Fibroblast of peridontal ligament (primary cell): ENCODE measurements at regions not wholly inside any gene's neighbourhood (a gene's known extent, or its start where the extent isn't known, plus 50 kb on each side); places are given as distances from the start of the nearest gene placed in this dataset.

ENCODE experiments used
- DNase-seq: peaks from one replicate; pipeline ENCODE4 v3.0.0-alpha.2; 2010; ENCODE audit errors: extremely low read depth

DNA sequence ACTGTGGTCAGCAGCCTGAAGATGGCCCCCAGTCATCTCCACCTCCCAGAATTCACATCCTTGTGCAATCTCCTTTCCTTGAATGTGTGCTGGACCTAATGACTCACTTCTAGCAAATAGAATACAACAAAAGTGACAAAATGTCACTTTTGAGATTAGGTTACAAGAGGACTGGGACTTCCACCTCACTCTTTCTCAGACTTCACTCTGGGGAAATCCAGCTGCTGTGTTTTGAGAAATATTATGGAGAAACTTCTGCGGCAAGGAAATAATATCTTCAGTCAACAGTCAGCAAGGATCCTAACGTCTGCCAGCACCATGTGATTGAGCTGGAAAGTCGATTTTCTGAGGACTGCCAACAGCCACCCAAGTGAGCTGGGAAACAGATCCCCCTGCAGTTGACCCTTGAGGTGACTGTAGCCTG is 70.5 kb upstream of the GADD45A start:
- peak; percentile 22 for DNase-seq

DNA sequence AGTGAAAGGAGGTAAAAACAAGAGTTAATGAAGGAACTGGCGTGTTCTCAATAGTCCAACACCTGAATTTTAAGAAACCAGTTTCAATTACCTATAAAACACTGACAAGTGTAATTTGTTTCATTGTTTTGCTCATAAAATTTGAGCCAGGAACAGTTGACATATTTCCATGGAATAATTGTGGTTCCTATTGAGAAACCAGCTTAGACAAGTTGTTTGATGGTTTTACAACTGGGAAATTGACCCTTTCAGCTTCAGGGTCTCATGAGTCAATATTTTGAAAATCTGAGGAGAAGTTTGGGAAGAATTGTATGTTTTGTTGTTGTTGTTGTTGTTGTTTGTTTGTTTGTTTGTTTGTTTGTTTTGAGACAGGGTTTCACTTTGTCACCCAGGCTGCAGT is 69.1 kb upstream of the GADD45A start:
- DNase-seq: peak; percentile 40

DNA sequence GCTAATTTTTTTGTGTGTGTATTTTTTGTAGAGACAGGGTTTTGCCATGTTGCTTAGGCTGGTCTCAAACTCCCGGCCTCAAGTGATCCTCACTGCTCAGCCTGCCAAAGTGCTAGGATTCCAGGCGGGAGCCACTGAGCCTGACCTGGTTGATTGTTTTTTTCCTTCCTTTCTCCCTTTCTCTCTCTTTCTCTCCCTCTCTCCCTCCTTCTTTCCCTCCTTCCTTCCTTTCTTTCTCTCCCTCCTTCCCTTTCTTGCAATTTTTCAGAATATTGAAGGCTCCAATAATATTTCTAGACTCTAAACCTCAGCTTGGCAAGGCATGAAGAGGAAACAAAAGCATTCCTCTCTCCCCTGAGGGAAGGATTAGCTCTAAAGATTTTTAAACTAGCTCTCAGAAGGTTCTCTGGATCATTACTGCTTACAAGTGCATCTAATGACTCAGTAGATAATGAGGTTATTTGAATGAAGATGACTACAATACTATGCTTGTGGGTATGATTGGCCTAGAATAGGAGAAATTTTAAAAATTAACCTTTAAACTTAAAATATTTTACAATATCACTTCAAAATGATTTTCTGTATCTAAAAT is 68.5 kb upstream of the GADD45A start:
- DNase-seq: peak; percentile 45

DNA sequence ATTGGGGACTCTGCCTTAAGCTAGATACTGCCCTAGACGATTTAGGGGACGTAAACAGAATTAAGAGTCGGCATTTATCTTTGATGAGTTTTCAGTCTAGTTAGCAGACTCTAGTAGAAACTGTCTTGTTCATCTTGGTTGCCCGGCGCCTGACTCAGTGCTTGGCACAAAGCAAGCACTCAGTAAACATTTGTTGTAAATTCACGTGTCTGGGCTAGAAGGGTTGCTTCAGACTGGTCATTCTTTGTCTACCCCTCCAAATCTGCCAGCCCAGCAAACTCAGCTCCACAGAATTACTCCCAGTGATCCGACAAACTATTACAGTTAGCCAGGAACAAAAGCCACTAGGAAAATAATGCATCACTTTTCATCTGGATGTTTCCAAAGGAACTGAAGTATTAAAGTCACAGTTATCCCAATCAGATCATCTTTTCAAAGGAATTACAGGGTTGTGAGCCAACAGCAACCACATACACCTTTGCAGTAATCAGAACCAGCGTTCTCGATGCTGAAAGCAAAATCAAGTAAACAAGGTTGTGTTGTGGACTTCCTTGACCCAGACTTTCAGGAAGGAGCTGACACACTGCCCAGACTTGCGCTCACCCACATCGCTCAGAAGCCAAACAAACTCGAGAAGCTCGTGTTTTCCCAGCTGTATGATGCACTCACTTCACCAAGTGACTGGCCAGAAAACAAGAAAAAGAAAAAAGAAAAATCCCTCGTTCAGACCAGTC is 66.5 kb upstream of the GADD45A start:
- DNase-seq: peak; percentile 98

DNA sequence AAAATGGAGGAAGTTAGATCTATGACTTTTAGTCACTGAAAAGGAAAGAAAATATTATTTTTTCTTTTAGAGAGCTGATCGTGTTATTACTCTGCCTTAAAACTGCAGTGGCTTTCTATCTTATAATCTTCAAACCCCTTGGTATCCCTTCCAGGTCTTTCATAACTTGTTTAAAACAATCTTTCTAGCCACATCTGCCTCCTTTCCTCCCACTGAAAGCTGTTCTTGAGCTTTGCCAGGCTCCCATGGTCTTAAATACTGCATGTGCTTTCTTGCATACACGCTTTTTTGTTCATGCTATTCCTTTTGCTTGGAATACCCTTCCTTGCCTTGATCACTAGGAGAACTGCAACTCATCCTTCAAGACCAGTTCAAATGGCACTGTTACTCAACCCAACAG is 65.9 kb upstream of the GADD45A start:
- DNase-seq: peak; percentile 72

DNA sequence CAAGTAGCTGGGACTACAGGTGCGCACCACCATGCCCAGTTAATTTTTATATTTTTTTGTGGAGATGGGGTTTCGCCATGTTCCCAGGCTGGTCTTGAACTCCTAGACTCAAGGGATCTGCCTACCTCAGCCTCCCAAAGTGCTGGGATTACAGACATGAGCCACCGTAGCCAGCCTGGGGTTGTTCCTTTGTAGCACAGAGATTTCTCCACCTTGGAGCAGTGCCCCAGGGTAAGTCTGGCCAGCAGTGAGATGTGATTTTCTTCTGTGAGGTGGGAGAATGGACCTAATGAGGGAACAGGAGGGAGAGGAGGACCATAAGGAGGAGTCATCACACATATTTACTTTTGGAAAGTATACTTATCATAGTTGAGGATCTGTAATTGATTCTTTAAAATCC is 61.1 kb upstream of the GADD45A start:
- DNase-seq: no peak

DNA sequence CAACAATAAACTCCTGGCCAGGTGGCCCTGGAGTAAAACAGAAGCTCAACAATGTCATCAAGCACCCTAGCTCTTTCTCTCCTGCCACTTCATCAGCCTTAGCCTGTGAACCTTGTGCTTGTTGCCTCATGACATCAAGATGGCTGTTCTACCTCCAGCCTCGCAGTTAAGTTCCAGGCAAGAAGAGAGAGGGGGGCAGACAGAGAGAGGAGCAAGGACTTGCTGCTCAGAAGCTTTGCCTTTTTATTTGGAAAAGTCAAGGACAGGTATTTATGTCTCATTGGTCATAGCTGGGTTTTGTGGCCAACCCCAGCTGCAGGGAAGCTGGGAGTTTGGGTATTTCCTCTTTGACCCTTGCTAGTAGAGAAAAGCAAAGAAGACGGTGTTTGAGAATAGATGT is 60.3 kb upstream of the GADD45A start:
- no peak for DNase-seq

DNA sequence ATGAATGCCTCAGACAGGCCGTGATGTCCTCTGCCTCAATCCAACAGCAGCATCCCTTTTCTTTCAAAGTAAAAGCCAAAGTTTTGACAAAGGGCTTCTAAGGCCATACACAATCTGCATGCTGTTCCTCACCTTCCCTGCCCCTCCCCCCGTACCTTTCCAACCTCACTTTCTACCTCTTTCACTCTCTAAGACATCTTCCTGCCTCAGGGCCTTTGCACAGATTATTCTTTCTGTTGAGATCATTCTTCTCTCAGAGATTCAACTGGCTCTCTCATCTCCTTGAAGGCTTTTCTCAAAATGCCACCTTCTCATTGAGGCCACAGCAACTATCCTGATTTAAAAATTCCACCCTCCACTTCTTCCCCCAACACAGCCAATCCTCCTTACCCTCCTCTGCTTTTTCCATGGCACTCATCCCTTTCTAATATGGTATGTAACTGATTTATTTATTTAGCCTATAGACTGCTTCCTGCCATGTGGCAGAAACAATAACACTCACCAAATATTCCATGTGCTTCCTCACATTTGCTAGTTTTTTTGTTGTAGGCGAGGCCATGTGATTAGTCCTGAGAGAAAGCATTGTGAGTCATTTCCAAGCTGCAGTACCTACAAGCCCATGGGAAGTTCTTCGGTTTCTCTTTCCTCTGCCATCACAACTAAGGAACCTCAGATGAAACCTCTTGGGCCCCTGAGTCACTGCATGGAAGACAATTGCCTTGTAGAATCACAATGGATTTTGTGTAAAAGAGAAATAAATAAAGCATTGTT is 58.7 kb upstream of the GADD45A start:
- peak; percentile 66 for DNase-seq

DNA sequence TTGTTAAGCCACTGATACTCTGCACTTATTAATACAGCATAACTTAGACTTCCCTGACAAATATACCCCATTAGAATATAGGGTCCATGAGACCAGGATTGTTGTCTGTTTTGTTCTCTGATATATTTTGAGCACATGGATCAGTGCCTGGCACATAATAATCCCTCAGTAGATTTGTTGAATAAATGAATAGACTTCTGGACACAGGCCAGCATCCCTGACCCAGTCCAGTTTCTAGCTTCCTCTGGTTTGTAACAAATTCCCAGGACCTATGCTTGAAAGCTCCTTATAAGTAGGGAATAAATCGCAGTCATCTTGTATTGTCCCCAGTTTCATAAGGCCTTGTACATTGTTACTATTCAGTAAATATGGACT is 58.2 kb upstream of the GADD45A start:
- DNase-seq: no peak

DNA sequence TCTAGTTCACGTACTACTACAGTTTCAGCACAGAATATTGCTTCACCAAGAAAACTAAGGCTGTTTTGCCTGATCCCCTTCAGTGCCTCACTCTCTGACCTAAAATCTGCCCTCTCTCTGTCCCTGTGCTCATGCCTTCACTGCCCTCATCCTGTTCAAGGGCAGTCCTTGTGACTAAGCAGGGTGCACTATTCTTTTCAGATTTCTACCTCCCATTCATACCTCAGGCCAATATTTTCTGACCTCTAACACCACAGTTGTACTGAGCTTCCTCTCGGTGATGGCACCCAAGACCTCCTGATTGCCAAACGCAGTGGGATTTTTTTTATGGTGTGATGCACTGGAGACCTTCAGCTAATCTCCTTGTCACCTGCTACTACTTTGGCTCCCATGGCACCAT is 57.7 kb upstream of the GADD45A start:
- DNase-seq: no peak

DNA sequence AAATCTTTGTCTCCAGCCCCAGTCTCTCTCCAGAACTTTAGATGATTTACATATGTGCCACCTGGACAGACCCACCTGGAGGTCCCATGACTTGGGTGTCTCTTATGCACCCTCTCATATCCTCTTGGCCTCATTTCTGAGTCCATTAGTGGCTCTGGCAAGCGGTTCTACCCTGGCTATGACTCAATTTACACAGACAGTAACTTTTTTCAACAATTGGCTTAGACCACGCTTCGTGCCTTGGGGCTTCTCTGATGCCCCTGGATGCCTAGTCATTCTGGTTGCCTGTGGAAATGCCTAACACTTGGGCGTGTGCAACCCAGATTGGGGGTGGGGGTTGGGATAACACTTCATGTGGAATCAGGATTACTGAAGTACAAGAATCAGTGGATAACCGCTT is 57.1 kb upstream of the GADD45A start:
- DNase-seq: no peak

DNA sequence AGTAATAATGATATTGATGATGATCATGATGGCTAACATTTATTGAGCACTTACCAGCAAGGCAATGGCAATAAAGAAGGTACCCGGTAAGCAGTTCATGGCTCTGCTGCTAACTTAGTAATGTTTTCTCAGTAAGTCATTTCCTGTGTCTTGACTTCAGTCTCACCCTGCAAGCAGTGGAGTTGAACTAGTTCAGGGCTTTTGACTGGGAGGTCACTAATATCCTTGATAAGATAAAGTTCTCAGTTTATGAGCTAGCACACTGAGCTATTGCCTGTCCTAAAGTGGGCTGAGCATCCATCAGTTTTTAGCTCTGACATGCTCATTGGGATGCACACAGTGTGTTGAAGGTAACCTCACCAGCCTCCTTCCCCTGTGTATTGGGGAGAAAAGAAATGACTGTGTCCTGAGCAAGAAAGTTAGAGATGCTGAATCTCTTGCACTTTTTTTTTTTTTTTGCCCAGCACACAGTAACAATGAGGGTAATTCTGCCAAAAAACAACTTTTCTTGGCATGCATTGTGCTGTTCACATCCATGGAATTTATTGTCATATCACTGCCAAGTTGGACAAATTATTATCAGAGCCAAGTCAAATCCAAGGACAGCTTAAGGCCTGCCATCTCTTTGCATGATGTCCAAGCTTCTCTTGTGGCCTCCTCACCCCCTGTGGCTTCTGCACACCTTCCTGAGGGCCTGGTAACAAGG is 55.5 kb upstream of the GADD45A start:
- peak; percentile 89 for DNase-seq

DNA sequence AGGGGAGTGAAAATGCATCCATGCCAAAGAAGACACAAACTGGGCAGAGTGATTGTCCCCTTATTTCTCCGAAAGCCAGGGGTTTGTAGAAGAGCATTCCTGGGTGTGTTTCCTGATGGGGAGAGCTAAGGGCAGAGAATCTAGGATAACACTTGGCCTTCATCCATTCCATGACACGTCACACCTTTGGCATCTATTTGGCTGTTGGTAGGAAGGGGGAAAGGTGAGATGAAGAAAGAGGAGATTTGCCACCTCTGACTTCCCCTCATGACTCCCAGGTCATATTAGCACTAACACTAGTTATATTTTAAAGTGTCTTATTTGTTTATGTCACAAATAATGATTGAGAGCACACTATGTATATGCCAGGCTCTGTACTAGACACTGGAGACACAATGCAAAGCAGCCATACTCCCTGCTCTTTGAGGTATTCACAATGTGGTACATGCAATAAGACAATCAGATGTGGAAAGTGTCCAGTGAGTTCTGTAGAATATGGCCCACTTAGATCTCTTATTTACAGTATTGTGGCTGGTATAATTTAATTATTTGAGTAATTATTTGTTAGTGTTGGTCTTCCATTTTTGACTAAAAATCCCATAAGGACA is 54.5 kb upstream of the GADD45A start:
- no peak for DNase-seq

DNA sequence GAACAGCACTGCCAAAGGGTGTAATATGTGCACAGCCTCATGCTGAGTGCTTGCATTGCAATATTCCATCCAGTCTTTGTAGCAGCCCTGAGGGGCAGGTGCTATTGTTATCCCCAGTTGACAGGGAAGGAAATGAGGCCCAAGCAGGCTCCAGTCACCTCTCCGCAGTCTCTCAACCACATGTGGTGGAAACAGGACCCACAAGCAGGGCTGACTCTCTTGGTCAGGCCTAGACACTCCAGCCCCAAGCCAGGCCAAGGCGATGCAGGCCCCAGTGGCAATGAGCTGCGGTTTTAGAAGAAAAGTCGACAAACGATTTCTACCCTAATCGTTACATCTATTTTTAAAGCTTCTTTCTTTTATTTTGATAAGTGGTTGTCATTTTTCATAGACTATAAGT is 52.6 kb upstream of the GADD45A start:
- DNase-seq: no peak

DNA sequence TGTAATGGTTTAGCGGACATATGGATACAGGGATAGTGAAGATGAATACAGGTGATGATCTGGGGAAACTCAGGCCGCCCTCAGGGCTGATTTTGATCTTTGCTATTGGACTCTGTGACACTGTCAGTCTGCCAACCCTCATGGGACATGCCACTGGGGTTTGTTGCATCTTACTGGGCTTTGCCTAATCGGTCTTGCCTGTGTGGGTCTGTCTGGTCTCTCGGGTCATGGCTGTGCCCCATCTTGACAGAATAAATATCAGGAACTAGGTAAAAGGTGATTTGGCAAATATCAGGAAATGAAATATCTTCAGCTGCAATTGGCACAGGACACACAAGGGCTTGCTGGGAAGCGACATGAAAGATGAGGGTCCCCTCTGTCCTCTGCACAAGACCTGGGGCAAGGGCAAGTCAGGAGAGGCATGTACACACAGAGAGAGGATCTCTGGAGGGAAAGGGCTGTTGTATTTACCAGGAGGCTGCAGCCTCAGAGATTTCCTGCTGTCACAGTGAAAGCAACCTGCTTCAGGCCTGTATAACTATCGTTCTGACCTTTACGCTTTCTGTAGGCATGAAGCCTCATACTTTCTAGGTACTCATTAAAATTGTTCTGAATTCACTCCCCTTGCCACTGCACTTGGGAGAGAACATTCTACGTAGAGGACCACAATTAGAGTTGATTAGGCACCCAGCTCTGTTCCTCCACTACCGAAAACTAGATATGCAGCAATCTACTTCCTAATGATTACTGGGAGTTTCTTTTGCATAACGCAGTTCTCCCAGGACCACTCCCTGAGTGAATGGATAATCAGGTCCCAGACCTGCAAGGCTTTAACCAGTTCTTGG is 52.0 kb upstream of the GADD45A start:
- DNase-seq: no peak

DNA sequence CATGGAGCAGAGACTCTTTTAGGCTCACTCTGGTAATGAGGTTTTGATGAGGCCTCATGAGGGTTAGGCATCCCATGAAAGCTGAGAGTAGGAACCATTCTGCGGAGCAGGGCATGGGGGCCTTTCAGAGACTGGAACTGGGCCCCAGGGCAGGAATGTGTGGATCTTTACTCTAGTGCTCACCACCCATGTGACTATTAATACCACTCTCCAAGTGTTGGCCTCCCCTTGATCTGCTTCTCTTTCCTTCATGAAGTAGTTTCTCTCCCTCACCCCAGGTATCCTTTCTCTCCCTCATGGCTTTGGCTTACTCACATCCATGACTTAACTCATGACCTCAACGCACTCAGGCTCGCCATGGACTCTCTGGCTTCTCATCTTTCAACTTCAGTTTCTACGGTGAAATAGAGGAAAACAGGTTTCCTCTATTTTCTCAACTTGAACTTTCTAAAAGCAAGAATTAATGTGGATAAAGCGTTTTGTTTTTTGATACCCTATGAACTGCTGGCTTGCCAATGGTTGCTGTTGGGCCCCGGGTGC is 50.5 kb upstream of the GADD45A start:
- DNase-seq: no peak

DNA sequence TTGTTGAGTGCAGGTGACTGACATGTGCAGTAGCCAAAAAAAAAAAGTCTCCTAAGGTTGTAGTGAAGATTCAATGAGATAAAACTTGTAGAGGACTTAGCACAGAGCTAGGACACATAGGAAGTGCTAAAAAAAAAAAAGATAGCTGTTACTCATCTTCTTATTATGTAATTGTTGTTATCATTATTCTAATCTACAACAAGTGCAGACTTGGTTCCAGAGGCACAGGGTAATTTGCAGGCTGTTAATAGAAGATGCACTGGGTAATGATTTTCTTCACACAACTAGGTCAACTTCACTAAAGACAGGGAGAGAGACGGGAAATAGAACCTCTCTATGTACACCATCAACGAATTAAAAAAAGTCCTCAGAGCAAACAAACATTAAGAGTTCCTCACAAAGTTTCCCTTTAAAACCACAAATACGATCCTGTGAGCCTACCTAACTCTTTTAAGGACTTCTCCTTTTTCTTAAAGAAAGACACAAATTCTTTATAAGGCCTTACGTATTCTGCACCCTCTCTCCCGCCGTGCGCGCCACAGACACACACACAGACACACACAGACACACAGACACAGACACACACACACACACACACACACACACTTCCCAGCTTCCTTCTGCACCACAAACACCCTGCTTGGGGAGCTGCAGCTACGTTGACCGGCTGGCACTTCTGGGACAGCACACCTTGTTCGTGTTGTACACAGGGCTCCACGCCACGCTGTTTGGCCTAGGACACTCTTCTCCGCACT is 49.8 kb upstream of the GADD45A start:
- no peak for DNase-seq
